SJCRH30 (cell line): ENCODE measurements at regions not wholly inside any gene's neighbourhood (a gene's known extent, or its start where the extent isn't known, plus 50 kb on each side); places are given as distances from the start of the nearest gene placed in this dataset.

Experiments
- DNase-seq, 2 experiments: peaks; one replicate each; pipeline ENCODE4 v3.0.0-alpha.2; 2015 to 2020
- H3K27ac ChIP-seq: fragments of 250-450 bp; sonication (Bioruptor Pico); 2 replicates; pipeline ENCODE4 v1.5.1; 2020; ENCODE audit warnings: mild to moderate bottlenecking, moderate library complexity
- H3K27me3 ChIP-seq: fragments of 250-450 bp; sonication (Bioruptor Pico); 2 replicates; pipeline ENCODE4 v1.5.1; 2020; ENCODE audit warnings: mild to moderate bottlenecking, moderate library complexity
- H3K36me3 ChIP-seq: fragments of 250-450 bp; sonication (Bioruptor Pico); 2 replicates; pipeline ENCODE4 v1.5.1; 2020; ENCODE audit warnings: mild to moderate bottlenecking, moderate library complexity
- H3K4me1 ChIP-seq: fragments of 250-450 bp; sonication (Bioruptor Pico); 2 replicates; pipeline ENCODE4 v1.5.1; 2020; ENCODE audit warnings: mild to moderate bottlenecking, moderate library complexity
- H3K4me3 ChIP-seq: fragments of 250-450 bp; sonication (Bioruptor Pico); 2 replicates; pipeline ENCODE4 v1.5.1; 2020; ENCODE audit warnings: mild to moderate bottlenecking, moderate library complexity
- H3K9me3 ChIP-seq: fragments of 250-450 bp; sonication (Bioruptor Pico); replicated peaks from 2 replicates; pipeline ENCODE4 v1.5.1; 2020; ENCODE audit warnings: mild to moderate bottlenecking, moderate library complexity

- no peaks in the 10 kb centered on the region for H3K9me3 ChIP-seq
- H3K4me1 ChIP-seq: no peaks in the 10 kb centered on the region
- H3K4me3 ChIP-seq: no peak overlapping the region
- H3K27me3 ChIP-seq: no peaks in the 10 kb centered on the region
- no peak for DNase-seq
- H3K27ac ChIP-seq: no peak overlapping the region
- H3K36me3 ChIP-seq: no peaks in the 10 kb centered on the region
Measured at GRCh38 chr2:8510519-8510918, 171.3 kb upstream of the ID2 start.

- Histone ChIP-seq H3K4me1 (no peaks in the 10 kb centered on the region), H3K36me3 (no peaks in the 10 kb centered on the region), H3K27me3 (0 out of 2 replicates have a peak, but pooled peaks cover 5% of the 10 kb centered on the region), H3K9me3 (no peaks in the 10 kb centered on the region), H3K27ac (no peak overlapping the region), H3K4me3 (no peak overlapping the region)
- DNase-seq: no peak
Measured at GRCh38 chr2:8511868-8512612, 169.8 kb upstream of the ID2 start.

DNA sequence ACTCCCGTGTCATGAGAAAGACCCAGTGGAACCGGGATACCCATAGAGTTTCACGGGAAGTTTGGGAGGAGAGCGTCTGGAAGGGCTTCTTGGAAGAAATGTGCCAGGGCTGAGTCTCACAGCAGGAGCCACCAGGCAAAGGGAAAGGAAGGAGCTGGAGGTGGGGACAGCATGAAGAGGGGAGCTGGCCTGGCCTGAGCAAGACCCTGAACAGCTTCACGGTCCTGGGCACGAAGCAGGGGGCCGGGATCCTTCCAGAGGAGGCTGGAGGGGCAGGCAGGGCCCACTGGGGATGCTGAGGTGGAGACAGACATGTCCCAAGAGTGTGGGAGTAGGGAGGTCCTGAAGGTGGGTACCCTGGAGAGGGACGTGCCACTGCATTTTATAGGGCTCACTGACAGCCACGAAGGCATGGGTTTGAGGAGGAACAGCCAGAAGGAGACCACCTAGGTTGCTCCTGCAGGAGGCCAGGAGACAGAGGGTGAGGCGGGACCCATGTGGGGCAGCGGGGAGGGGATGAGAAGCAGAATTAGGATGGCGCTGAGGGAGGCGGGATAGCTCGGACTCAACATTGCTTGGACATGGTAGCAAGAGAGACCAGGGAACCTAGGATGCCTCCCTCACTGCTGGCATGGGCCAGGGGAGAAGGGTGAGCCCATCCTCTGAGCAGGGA, 168.1 kb upstream of the ID2 start:
- peaks cover 13% of the 10 kb centered on the region; the same call in 1 of the 2 replicates for H3K27me3 ChIP-seq
- H3K36me3 ChIP-seq: no peaks in the 10 kb centered on the region
- DNase-seq: no peak
- H3K4me3 ChIP-seq: no peak overlapping the region
- H3K9me3 ChIP-seq: no peaks in the 10 kb centered on the region
- H3K4me1 ChIP-seq: no peaks in the 10 kb centered on the region
- H3K27ac ChIP-seq: no peak overlapping the region

DNA sequence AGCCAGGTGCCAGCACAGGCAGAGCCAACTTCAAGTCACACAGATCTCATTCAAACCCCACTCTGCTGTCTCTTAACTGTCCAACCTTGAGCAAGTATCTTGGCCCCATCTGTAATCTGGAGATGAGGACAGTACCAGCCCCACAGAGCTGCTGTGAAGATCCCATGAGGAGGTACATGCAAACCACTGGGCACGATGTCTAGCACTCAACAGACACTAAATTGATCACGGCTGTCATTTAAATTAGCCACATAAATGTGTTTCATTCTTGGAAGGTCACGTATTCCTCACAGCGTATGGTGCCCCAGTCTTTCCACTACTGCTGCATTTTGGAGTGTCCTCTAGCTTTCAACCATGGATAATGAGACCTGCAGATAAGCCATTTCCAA, 167.6 kb upstream of the ID2 start:
- no peak overlapping the region for H3K27ac ChIP-seq
- H3K36me3 ChIP-seq: no peaks in the 10 kb centered on the region

DNA sequence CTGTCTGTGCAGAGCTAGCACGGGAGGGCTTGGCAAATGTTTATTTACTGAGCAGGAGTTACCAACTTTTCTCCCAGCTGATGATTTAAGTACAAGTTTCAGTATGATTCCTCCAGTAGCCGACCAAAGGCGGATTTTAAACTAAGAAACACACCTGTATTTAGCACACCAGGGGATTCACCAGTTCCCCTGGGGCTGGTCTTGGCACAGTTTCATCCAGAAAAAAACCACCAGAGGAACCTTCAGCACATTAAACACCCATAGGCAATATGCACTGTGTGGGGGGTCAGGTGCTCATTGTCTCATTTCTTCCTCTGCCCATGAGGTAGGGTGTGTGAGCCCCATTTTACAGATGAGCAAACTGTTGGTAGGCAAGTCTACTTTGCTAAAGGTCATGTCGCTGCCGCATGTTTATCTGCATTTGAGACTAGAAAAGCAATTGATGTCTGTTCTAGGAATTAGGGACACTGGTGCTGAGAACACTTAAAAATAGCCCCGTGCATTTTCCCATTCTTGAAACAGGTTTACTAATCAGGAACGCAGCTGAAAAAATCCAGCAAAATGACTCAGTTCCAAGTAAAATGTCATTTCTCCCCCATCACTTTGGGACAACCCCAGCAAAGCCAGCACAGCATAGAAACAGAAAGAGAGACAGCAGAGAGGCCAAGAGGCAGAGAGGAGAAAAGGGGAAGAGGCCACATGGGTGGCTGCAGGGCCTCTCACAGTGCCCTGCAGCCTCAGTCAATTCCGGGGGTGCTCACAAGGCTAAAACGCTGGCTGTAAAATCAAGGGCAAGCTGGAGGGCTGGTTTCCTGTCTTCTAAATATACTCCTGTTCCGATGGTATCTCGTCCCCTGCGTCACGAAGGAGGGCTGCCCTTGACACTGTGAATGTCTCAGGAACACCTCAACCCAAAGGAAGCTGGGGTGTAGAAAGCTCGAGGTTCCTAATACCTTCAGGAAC, 166.8 kb upstream of the ID2 start:
- Histone ChIP-seq H3K36me3 (no peaks in the 10 kb centered on the region), H3K4me1 (no peaks in the 10 kb centered on the region), H3K27me3 (peaks cover 21% of the 10 kb centered on the region; the same call in 1 of the 2 replicates), H3K9me3 (no peaks in the 10 kb centered on the region), H3K4me3 (no peak overlapping the region), H3K27ac (no peak overlapping the region)
- no peak for DNase-seq

More for the DNA sequence above, 167.6 kb upstream of the ID2 start:
- H3K4me1 ChIP-seq: no peaks in the 10 kb centered on the region
- DNase-seq: no peak
- H3K4me3 ChIP-seq: no peak overlapping the region
- H3K9me3 ChIP-seq: no peaks in the 10 kb centered on the region
- peaks cover 16% of the 10 kb centered on the region; the same call in 1 of the 2 replicates for H3K27me3 ChIP-seq

- Histone ChIP-seq H3K9me3 (no peaks in the 10 kb centered on the region), H3K4me3 (no peak overlapping the region), H3K27me3 (peaks cover 27% of the 10 kb centered on the region; the same call in 1 of the 2 replicates), H3K27ac (no peak overlapping the region), H3K4me1 (no peaks in the 10 kb centered on the region), H3K36me3 (no peaks in the 10 kb centered on the region)
- DNase-seq: no peak
Measured at GRCh38 chr2:8515864-8516533, 165.9 kb upstream of the ID2 start.

GRCh38 chr2:8517850-8518498, 163.9 kb upstream of the ID2 start:
- H3K4me3 ChIP-seq: no peak overlapping the region
- no peaks in the 10 kb centered on the region for H3K4me1 ChIP-seq
- no peak for DNase-seq

GRCh38 chr2:8518979-8519668, 162.7 kb upstream of the ID2 start:
- DNase-seq: no peak
- no peaks in the 10 kb centered on the region for H3K36me3 ChIP-seq
- H3K4me1 ChIP-seq: no peaks in the 10 kb centered on the region
- H3K9me3 ChIP-seq: no peaks in the 10 kb centered on the region
- peaks cover 27% of the 10 kb centered on the region; the same call in 1 of the 2 replicates for H3K27me3 ChIP-seq
- no peak overlapping the region for H3K4me3 ChIP-seq
- H3K27ac ChIP-seq: no peak overlapping the region

More at GRCh38 chr2:8517850-8518498, 163.9 kb upstream of the ID2 start:
- no peaks in the 10 kb centered on the region for H3K9me3 ChIP-seq
- no peak overlapping the region for H3K27ac ChIP-seq
- H3K36me3 ChIP-seq: no peaks in the 10 kb centered on the region
- peaks cover 27% of the 10 kb centered on the region; the same call in 1 of the 2 replicates for H3K27me3 ChIP-seq

GRCh38 chr2:8520791-8521344, 161.0 kb upstream of the ID2 start:
- no peak for DNase-seq
- no peaks in the 10 kb centered on the region for H3K9me3 ChIP-seq
- peaks cover 27% of the 10 kb centered on the region; the same call in 1 of the 2 replicates for H3K27me3 ChIP-seq
- H3K36me3 ChIP-seq: no peaks in the 10 kb centered on the region
- no peak overlapping the region for H3K27ac ChIP-seq
- H3K4me3 ChIP-seq: no peak overlapping the region
- peaks cover 3% of the 10 kb centered on the region for H3K4me1 ChIP-seq

DNA sequence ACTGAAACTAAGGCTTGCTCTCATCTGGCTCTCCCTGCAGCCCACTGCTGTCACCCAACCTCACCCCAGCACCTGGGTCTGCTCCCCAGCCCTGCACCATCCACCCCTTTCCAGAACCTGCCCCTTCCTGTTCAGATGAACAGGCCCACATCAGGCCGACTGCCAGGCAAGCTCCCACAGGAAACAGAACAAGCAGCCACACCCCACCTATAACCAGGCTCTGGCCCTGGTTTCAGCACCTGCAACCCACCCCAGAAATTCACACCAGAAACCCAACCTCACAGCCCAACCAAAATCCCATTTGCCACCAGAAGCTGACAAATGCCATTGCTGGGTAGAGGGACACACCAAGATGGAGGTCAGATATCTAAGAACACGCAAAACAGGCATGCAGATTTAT, 159.2 kb upstream of the ID2 start:
- DNase-seq: no peak
- Histone ChIP-seq H3K27me3 (peaks cover 21% of the 10 kb centered on the region; the same call in 1 of the 2 replicates), H3K4me1 (peaks cover 13% of the 10 kb centered on the region), H3K36me3 (no peaks in the 10 kb centered on the region), H3K27ac (no peak overlapping the region), H3K9me3 (no peaks in the 10 kb centered on the region), H3K4me3 (no peak overlapping the region)

- 0 out of 2 replicates have a peak, but pooled peaks cover 9% of the 10 kb centered on the region for H3K27me3 ChIP-seq
- no peak for DNase-seq
Measured at GRCh38 chr2:8524388-8524787, 157.5 kb upstream of the ID2 start.

DNA sequence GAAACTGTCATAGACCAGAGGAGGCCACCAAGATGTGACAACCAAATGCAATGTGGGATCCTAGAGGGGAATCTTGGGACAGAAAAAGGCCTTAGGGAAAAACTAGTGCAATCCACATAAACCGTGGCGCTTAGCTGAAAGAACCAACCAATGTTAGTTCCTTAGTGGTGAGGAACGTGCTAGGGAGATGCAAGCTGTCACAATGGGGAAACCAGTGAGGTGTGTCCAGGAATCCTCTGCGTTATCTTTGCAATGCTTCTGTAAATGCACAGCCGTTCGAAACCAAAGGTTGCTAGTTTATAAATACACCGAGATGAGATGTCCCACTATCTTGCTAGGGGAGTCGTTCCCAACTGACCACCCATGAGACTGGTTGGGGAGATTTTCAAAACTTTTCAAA, 157.0 kb upstream of the ID2 start:
- H3K4me3 ChIP-seq: no peak overlapping the region
- no peak for DNase-seq
- no peaks in the 10 kb centered on the region for H3K9me3 ChIP-seq
- 0 out of 2 replicates have a peak, but pooled peaks cover 5% of the 10 kb centered on the region for H3K27me3 ChIP-seq
- peaks cover 13% of the 10 kb centered on the region for H3K4me1 ChIP-seq
- no peak overlapping the region for H3K27ac ChIP-seq
- H3K36me3 ChIP-seq: no peaks in the 10 kb centered on the region

More at GRCh38 chr2:8524388-8524787, 157.5 kb upstream of the ID2 start:
- H3K4me1 ChIP-seq: peaks cover 13% of the 10 kb centered on the region
- no peaks in the 10 kb centered on the region for H3K36me3 ChIP-seq
- H3K27ac ChIP-seq: no peak overlapping the region
- H3K9me3 ChIP-seq: no peaks in the 10 kb centered on the region
- H3K4me3 ChIP-seq: no peak overlapping the region

DNA sequence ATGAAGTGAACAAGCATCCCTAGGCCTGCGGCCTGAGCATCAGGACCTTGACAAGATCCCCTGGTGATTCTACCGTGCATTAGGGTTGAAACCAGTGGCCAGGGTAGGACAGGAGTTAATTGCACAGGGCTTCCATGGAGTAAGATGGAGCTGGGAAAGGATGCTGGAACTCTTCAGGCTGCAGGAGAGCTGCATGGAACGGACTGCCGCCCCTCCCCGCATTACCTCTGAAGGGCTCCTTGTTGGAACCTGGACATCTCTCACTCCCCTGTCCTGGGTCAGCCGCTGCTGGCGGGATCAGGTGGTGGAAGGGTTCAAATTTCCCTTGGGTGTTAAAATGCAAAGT, 156.6 kb upstream of the ID2 start:
- Histone ChIP-seq H3K9me3 (no peaks in the 10 kb centered on the region), H3K27me3 (0 out of 2 replicates have a peak, but pooled peaks cover 4% of the 10 kb centered on the region), H3K4me1 (peaks cover 13% of the 10 kb centered on the region), H3K4me3 (no peak overlapping the region), H3K27ac (no peak overlapping the region), H3K36me3 (no peaks in the 10 kb centered on the region)
- DNase-seq: no peak
